Suppressor macrophage (primary cell): ENCODE measurements at regions not wholly inside any gene's neighbourhood (a gene's known extent, or its start where the extent isn't known, plus 50 kb on each side); places are given as distances from the start of the nearest gene placed in this dataset.

Experiments
- DNase-seq, 4 experiments: peaks; one replicate each; pipeline ENCODE4 v3.0.0-alpha.2; 2020 to 2022

DNA sequence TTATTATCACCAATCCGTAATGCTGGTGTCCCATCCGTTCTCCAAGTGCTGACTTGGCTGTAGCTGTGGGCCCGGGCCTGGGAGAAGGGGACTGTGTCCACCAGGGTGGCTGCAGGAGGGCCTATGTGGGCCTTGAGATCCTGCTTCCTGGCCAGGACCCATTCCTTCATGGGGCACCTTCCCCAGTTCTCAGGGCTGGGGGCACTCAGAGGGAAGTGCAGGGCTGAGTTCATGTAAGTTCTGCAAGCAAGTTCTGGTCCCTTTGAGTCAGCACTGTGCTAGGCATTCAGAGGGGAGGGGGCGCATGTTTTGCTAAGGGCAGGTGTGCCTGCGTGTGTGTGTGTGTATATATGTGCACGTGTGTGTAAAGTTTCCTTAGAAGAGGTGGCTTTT lies 94.0 kb downstream of the GLI2 start:
- DNase-seq: no peak

DNA sequence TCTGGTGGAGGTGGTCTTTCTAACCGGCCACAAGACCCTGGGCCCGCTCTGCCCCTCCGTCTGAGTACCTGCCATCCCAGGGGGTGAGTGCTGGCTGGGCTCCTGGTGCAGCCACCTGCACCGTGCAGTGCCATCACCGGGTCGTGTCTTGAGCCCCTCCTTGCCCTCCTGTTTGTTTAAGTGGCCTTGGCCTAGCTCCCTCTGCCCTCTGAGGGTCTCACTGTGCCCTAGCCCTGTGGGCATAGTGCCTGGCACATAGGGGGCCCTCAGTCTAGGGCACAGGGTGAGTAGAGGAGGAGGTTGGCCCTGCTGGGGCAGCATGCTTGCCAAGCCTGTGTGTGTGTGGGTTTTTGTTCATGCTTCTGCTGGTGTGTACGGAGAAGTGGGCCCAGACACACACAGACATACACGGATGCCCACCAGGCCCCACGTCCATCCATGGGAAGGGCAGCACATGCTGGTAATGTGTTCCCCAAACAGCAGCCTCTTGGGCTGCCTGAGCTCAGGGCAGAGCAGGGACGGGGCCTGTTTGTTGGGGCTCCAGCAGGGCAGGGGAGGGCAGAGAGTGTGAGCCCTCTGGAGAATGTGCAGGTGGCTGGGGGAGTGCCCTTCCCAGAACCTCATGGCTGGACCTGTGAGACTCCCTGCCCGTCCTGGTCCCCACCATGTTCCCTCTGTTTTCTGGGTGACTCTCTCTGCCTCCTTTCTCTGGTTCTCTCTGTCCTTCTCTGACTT lies 94.6 kb downstream of the GLI2 start:
- DNase-seq: no peak

DNA sequence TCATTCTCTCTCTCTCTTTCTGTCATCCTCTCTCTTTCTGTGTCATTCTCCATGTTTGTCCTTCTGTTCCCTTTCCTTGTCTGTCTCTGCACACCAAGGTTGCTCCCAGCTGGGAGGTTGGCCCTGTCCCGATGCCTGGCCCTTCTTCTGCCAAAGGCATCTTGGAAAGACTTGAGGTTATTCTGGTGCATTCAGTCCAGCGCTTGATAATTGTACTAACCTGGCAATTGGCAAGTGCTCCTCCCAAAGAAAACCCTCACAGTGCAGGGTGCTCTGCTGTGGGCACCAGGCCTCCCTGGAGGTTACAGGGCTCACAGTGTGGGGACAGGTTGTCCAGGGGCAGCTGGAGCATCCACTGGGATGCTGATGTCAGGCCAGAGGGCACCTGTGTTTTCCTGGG lies 95.4 kb downstream of the GLI2 start:
- DNase-seq: no peak

DNA sequence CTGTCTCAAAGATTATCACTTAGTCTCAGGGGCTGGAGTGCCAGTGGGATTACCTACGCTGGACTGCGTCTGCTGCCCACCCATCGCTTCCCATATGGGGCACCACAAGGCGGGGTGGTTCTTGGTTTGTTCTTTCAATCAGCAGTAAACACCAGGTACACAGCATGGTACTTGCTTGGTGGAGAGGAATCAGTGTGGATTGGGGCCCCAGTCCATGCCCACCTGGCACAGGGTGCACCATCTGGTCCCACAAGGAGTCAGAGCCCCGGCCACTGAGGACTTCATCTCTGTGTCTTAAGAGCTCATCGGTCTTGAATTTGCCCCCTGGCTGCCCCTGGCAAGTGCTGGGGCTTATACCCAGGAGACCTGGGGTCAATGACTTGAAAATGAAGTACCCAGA lies 96.2 kb downstream of the GLI2 start:
- no peak for DNase-seq

DNA sequence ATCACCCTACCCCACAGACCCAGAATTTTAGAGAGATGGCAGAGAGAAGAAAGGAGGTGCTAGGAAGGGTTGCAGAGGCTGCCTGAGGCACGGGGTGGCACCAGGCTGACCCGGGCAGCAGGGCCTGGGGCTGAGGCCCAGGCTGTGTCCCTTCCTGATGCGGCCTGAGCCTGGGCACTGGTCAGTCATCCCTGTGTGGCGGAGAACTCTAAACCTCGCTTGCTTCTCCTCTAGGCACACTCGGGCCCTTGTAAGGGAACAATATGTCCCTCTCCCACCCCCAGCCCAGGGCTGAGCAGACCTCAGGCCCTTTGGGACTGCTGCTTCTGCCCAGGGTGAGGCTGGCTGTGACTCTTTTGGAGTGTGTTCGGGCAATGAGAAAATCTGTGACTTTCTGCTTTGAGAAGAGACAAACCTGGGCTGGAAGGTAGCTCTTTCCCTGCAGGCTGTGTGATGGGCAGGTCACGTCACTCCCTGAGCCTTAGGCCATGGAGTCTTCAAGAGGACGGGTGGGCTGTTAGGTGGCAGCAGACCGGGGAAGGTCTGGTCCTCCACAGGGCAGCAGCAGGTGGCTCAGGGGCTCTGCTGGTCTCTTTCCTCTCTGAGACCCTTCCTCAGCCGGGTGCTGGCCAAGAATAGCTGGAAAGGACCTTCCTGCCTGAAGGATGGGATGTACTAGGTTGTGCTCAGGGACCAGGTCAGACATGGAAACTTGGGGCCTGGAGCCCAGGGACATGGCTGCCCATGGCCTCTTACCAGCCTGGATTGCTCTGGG lies 96.8 kb downstream of the GLI2 start:
- no peak for DNase-seq

DNA sequence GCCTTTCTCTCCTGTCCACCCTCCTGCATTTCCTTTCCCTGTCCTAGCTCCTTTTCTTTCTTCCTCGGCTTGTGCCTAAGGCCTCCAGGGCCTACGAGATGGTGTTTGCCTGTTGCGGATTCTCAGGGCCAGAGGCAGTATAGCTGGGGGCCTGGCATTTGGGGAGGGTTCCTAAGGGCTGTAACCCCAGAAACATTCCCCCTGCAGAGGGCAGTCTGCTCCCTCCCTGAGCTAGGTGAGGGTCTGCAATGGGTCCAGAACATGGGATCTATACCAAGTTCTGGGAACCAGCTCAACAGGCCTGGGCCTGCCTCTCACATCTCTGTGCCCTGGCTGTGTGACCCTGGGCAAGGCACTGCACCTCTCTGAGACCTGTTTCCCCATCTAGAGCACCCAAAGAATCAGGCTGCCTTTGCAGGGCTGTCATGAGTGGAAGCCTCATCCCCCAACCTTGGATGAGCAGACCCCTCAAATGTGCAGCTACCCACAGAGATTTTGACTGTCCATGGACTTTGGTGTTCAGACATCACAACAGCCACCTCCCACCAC lies 97.5 kb downstream of the GLI2 start:
- DNase-seq: no peak

DNA sequence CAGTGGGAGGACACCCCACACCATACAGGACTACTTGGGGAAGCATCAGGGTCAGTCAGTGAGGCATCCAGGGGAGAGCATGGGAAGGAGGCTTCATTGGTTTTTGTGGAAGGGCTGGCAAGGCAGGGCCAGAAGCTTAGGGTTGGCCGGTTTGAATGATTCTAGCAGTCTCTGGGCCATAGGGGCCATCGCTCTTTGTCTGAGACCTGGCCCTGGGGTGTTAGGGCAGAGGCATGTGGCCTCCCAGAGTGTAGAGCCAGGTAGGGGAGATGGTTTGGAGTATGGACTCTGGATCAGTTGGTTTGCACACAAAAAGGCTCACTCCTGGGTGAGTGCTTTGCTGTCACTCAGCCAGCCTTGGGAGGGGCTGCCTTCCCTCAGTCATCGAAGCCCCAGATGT lies 98.5 kb downstream of the GLI2 start:
- DNase-seq: no peak

DNA sequence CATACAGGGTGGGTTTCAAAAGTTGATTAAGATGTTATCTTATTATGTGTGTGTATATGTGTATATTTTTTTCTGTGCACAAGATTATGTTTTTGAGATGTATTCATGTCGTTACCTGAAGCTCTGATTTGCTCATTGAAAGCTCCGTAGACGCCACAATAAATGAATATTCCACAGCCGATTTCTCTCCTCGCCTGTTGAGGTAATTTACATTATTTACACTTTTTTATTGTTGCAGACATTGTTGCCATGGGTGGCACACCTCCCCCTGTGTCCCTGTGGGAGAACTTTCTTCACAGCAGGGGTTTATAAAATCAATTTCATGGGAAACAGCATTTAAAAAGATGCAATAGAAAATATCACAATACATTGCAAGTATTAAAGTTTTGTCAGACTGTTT lies 100.6 kb downstream of the GLI2 start:
- no peak for DNase-seq

DNA sequence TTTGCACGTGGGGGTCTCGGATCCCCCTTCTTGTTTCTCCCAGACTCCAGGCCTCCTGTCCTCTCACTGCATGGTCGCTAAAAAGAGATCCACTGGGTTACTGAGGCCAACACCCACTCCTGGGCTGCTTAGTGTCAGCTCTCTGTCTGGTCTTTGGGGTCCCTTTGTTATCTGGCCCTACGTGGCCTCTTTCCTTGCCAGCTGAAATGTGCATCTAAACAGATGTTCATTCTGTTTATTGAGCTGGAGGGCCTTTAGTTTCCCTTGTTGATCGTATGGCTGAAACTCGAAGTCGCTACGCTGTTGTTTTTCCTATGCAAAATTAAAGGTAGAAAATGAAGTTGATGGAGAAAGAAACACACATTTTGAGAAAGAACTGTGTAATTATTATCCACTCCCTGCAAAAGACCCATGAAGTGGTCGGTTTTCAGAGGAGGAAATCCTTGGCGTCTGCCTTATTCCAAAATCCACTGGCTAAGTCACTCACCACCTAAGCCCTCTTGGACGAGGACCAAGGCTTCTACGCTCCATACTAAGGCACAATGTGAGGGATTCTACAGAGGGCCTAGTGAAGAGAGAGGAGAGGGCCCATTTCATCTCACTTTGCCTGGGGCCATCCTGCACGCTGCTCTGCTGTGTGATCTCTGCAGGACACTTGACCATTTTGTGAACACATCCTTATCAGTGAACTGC lies 105.3 kb downstream of the GLI2 start:
- no peak for DNase-seq

DNA sequence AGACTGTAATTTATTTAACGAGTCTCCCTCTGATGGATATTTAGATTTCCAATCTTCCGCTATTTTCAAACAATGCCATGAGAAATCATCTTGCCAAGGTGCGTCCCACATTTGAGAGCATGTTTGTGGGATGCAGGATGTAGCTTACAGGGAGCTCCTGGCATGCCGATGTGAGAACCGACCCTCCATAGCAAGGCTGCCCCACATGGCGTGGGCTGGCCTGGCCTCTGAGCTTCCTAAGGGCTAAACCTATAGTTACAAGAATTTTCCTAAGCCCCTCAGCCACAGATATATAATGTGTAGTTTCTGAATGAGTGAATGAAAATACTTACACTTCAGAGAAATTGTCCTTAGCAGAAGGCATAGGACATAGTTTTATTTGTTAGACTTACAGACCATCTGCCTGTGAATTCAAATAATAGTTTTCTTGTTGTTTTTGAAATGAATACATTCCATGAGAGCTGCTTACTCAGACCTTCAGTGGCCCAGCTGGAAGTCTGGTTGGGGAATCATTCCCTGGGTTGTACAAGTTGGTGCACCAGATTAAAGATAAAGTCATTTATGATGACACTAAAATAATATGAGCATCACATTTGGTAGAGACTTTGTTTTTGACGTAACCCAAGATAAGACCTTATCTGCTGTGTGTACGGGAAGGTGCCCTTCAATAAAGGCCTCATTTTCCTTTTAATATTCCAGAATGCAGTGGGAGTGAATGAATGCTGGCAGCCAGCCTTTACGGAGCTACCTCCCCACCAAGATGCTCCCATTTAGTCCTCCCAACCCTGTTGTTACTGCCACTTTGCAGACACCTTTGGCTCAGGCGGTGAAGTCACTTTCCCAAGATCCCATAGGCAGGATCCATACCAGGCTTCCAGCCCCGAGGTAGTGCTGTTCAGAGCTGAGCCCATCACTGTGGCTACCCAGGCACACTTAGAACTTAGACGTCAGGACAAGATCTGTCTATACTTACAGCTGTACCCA lies 107.1 kb downstream of the GLI2 start:
- DNase-seq: no peak

DNA sequence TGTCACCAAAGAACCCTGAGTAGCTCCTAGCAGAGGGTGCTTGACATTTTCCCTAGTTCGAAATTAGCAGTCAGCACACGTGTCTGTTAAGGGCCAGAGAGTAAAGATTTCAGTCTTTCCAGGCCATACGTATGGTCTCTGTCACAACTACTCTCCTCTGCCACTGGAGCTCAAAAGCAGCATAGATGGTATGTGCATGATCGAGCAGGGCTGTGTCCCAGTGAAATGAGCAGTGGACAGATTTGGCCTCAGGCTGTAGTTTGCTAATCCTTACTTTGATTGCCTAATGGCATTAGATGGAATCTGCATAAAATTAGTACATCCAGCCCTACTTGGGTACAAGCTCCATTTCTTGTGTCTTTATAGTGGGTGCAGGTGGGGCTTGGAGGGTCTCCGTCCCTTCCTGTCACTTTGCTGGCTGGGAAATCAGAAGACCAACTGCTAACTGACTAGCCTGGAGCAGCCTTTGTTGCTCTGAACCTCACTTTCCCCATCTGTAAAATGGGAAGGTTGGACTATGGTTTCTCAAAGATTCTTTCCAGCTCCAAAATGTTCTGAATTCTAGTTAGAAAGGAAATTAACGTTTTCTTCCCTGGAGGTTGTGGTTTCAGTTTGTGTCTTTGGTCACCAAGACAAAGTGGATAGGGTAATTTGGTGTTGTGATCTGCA lies 108.5 kb downstream of the GLI2 start:
- no peak for DNase-seq

DNA sequence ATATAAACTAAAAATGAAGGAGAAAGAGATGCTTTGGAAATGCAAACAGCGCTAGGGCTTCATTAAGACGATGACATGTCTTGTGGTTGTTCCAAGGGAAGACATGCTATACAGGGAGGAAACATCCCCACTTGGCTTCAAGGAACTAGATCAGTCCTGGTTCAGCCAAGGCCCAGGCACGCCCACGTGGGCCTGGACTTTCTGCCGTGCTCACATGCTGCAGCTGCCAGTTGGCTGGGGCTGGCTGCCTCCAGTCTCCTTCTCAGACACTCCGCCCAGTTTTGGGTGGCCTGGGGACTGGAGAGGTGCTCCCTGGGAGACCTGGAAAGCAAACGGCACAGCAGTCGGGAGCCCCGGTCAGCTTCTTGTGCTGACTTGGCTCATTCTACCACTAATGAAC lies 109.6 kb downstream of the GLI2 start:
- DNase-seq: no peak

DNA sequence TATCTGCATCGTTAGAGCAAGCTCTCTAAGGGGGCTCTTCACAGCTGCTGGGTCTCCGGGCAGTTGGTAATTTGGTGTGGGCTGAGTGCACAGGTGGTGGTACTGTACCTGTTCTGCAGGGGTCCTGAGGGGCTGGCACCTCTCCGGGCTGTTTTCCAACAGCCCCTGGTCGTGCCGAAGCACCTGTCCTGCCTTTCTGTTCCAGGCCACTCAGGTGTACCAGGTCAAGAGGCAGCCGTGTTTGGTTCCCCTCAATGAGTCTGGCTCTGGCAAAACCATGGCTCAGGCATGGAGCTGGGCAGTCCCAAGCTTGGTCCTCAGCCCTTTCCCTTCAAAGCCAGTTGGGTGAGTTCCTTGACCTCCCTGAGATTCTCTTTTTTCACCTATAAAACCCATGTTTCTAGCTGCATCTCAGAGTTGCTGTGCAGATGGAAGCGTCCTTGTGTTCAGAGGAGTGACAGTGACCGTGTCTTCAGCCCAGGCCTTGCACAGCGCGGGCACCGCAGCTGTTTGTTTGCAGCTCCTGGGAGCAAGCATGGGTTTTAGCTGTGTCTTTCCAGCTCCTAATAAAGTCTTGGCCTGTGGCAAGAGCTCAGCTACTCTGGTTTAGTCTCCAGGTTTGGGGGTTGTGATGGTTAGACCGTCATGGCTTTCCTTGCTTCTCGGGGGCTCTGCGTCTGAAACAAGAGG lies 110.9 kb downstream of the GLI2 start:
- DNase-seq: no peak

DNA sequence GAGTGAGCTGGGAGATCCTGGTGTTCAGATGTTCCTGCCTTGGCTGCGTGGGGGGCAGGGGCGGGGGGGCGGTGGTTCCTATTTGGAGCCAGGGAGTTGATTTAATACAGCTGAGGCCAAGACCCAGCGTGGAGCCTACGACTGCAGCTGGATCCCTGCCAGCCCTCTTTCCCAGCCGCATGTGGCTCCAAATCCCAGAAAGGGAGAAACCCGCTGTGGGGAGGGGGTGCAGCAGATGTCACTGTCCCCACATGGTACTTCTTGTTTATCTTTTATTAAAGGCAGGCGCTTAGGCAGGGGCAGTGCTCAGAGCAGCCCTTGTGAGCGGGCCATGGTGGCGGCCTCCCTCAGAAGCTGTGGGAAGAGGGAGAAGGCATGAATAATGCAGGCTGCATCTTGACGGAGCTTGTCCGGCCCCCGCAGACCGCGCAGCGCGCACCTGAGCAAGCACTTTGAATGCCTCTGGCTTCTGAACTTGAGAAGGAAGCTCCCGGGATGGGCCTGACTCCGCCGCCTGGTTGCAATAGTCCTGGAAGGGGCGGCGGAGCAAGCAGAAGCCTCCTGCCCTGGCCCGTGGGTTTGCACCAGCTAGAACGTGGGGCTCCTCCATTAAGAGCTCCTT lies 112.1 kb downstream of the GLI2 start:
- DNase-seq: no peak

DNA sequence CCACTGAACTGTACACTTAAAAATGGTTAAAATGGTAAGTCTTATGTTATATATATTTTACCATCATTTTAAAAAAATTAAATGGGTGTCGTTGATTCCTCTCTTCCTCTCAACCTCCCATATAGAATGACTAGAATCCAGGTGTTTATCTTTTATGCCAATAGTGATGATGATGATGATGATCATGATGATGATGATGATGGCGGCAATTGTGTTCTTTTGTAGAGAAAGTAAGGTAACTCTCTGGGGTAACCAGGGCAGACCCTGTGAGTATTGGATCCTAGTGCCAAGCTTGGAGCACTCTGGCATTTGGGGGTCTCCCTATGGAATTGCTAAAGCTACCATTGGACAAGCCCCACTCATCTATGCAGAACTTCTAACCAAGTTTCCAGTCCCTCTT lies 113.6 kb downstream of the GLI2 start:
- no peak for DNase-seq

DNA sequence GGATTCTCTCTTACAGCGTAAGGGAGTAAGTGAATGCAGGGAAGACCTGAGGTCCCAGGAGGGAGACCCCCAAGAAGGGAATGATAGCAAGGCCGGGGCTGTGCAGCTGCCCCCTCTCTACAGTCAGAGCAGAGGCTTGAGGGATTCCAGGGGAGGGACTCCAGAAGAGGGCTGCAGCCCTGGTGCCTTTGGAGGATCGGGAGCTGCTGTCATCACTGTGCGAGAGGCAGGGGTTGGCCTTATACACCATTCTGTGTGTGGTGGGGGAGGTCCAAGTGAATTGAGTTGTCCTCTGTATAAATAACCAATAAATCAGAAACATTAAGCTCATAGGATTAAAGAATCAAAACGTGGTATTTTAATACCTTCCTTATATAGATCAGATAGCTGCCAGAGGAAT lies 114.9 kb downstream of the GLI2 start:
- DNase-seq: no peak

DNA sequence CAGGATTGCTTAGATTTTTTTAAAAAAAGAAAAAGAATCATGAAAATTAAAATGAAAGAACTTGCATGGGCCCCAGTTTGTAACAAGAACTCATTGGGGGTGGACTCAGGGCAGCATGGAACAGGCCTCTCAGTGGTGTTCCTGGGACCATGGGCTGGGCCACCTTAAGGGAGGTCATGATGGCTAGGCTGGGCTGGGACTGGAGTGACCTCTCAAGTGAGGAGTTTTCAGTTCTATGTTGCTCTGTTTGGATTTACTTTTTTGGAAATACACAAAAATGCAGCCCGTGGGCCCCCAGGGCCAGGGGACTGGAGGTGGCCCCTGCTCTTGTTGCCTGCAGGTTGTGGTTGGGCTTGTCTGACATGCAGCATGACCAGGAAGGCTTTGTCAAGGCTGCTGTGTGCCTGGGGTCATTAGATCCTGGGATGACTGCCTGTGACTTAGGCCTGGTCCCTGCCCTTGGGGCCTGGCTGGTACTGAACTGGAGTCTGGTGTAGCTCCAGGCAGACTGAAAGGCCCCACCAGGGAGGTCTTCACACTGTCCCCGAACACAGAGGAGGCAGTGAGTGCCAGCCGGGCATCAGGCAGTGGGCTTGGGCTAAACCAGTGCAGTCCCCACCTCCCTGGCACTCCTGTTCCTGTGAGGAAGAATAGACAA lies 115.6 kb downstream of the GLI2 start:
- no peak for DNase-seq

DNA sequence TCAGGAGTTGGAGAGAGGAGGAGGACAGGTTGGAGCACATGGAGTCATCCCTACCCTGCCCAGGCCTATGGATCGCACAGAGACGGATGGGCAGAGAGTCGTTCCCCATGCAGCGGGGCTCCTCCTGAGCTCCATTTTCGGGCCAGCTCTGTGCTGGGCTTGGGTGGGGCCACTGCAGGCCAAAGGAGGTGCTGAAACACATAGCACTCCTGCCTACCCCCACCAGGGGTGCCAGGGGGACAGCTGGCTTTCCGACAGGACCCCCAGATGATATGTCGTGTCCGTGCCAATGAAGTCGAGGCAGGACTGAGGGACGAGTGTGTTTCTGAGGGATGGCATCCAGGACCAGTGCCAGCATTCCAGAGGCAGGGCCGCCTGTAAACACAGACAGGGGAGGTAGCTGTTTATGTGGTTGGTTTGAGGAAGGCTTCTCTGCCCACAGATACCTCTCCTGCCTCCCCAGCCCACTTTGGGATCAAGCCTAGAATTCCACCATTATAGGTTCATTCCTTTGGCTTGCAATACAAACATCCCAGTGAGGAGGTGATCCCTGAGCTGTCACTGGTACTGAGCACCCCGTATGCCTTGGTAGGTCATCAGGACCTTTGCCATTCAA lies 116.6 kb downstream of the GLI2 start:
- DNase-seq: no peak

DNA sequence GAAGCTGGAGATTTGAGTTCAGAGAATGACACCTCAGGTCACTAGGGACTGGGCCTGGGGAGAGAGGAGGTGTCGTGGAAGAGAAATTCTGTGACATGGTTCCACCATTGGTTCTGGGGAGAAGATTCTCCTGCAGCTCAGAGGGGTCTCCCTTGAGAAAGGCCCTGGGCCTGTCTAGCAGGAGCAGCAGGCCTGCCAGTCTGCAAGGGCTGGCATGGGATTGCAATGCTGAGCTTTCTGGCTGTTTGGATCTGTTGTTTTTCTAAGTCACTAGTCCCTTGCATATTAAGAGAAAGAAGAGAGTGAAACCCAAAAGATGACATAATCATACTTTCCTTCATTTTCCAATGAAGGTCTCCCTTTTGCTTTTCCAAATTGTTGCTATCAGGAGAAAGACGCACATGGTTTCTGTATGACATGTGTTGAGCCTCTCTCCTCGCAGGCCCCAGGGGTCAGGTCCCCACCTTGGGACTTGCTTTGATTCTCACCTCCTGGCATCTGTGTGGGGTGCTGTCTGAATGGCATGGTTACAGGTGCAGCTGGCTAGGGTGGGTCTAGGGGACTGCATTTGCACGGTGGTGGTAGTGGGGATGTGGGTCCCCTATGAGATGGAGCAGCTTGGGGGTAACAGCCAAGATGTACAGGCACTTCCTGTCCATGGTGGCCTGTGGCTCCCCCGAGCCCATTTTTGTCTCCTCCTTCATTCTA lies 117.8 kb downstream of the GLI2 start:
- no peak for DNase-seq
